Naive B cell (primary cell): ENCODE measurements at regions not wholly inside any gene's neighbourhood (a gene's known extent, or its start where the extent isn't known, plus 50 kb on each side); places are given as distances from the start of the nearest gene placed in this dataset.

Experiments used
- ATAC-seq, 2 donors: fragments of 150-1000 bp; cut with Tn5 transposase; 2 replicates each; pipeline ENCODE4 v1.10.0; 2021; ENCODE audit warnings: low read depth in 2 of 2, mild to moderate bottlenecking in 2 of 2, moderate library complexity in 2 of 2
- DNase-seq: peaks from one replicate; pipeline ENCODE4 v3.0.0; 2022
- H3K27ac Mint-ChIP-seq, 6 donors: one replicate each; pipeline ENCODE4 v1.8.0; 2020 to 2022; ENCODE audit warnings: mild to moderate bottlenecking in 6 of 6, mixed read lengths in 6 of 6, moderate library complexity in 5 of 6, inconsistent platforms in 2 of 6
- H3K27me3 Mint-ChIP-seq, 3 donors: one replicate each; pipeline ENCODE4 v1.8.0; 2021 to 2022; ENCODE audit warnings: mixed read lengths in 3 of 3, mild to moderate bottlenecking in 1 of 3
- H3K36me3 Mint-ChIP-seq, 2 donors: one replicate each; pipeline ENCODE4 v1.8.0; 2020 to 2022; ENCODE audit warnings: mixed read lengths in 2 of 2, inconsistent platforms in 1 of 2, mild to moderate bottlenecking in 1 of 2
- H3K4me1 Mint-ChIP-seq, 3 donors: one replicate each; pipeline ENCODE4 v1.8.0; 2020 to 2022; ENCODE audit warnings: mixed read lengths in 3 of 3, inconsistent platforms in 1 of 3, mild to moderate bottlenecking in 1 of 3, moderate library complexity in 1 of 3
- H3K4me3 Mint-ChIP-seq, 8 donors: one replicate each; pipeline ENCODE4 v1.8.0; 2020 to 2022; ENCODE audit warnings: mild to moderate bottlenecking in 8 of 8, mixed read lengths in 8 of 8, moderate library complexity in 8 of 8, inconsistent platforms in 2 of 8
- H3K9me3 Mint-ChIP-seq, 7 donors: one replicate each; pipeline ENCODE4 v1.8.0; 2020 to 2022; ENCODE audit warnings: mixed read lengths in 7 of 7, mild to moderate bottlenecking in 5 of 7, inconsistent platforms in 2 of 7, moderate library complexity in 1 of 7

DNA sequence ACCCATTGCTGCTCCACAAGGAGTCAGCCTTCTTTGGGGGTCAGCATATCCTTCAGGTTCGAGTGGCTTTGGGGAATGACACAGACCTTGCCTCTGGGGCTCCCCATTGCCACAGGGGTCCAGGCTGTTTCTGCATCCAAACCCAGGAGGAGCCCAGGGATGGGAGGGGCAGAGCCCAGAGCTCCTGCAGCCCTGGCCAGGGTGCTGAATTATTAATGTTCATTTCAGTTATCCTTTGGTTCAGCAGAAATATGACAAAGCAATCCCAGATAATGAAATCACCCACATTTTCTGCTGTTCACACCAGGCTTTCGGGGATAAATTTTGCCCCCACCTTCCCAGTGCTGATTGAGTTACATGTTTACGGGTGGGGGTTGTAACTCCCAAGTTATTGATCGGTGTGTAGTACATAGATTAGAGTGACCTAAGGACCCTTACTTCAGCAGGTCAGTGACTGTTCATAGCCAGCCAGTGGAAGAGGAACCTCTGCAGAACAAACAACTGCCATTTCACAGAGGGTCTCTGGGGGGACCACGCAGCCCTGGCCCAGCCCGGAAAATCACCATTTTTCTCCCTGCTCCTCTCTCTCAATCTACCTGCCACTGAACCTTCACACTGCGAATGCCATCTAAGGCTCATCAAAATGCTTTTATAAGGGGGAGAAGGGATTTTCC, 240.3 kb upstream of the N4BP1 start:
- peaks cover 0 to 5% (median 0%) of the 10 kb centered on the region in 7 donors for H3K9me3 Mint-ChIP-seq
- no peaks in the 10 kb centered on the region for H3K4me1 Mint-ChIP-seq
- no peaks in the 10 kb centered on the region for H3K36me3 Mint-ChIP-seq
- no peaks in the 10 kb centered on the region for H3K27me3 Mint-ChIP-seq
- H3K4me3 Mint-ChIP-seq = no peak overlapping the region
- ATAC-seq (no peak), DNase-seq (no peak)
- no peak overlapping the region for H3K27ac Mint-ChIP-seq

DNA sequence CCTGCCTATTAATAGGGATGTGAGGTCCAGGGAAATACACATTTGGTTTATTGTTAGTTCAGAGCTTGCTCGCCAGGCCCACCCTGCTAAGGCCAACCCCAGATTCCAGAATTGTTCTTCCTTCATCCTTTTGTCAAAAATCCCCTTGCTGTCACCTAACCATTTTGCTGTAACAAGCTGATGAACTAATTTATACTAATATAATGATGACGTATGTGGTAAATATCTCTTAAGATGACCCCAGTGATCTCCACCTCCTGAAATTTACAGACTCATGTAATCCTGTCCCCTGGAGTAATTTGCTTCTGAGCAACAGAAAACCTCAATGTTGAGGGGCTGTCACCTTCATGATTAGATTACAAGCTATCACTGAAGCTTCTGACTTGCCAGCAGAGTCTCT, 236.3 kb upstream of the N4BP1 start:
- Mint-ChIP-seq H3K4me3 (no peak overlapping the region), H3K27me3 (no peaks in the 10 kb centered on the region), H3K27ac (no peak overlapping the region), H3K4me1 (no peaks in the 10 kb centered on the region), H3K9me3 (peaks cover 0 to 5% (median 0%) of the 10 kb centered on the region in 7 donors), H3K36me3 (no peaks in the 10 kb centered on the region)
- ATAC-seq (no peak), DNase-seq (no peak)

DNA sequence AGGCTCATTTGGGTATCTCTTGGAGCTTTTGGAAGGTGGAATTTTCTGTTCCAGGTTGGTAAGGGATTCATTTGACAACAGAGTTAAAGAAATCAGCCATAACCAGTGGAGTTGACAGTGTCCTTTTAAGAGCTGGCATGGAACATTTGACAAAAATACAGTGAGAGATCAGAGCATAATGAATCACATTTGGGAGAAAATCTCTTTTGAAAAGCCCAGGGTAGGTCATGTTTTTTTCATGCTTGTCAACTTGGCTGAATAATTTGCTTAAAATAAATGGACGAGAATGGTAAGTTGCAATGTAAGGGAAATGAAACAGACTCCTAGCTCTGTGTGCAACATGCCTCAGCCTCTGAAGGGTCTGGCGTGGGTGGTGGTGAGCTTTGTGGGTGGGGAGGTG, 235.3 kb upstream of the N4BP1 start:
- H3K36me3 Mint-ChIP-seq = no peaks in the 10 kb centered on the region
- H3K4me3 Mint-ChIP-seq = no peak overlapping the region
- DNase-seq = no peak
- H3K4me1 Mint-ChIP-seq = no peaks in the 10 kb centered on the region
- ATAC-seq = no peak
- peaks cover 0 to 5% (median 0%) of the 10 kb centered on the region in 7 donors for H3K9me3 Mint-ChIP-seq
- H3K27me3 Mint-ChIP-seq = no peaks in the 10 kb centered on the region
- H3K27ac Mint-ChIP-seq = no peak overlapping the region

DNA sequence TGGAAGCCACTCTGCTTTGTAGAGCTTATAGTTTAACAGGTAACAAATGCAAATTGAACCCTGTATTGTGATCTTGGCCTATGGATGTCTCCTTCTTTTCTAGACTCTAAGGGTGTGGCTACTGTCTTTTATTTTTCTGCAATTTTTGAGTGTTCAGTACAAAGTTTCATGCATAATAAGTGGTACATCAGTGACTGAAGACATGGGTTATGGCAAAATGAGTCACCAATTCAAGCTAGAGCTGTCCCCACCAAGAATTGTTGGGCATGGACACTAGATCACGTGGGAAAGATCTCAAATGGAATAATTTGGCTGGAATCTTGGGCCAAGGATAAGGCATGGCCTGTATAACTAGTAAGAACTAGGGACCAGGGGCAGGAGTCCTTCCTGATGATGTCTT, 228.4 kb upstream of the N4BP1 start:
- no peak for ATAC-seq
- peaks cover 0 to 6% (median 0%) of the 10 kb centered on the region in 7 donors for H3K9me3 Mint-ChIP-seq
- H3K36me3 Mint-ChIP-seq = no peaks in the 10 kb centered on the region
- H3K27me3 Mint-ChIP-seq = no peaks in the 10 kb centered on the region
- H3K27ac Mint-ChIP-seq = no peak overlapping the region
- no peak for DNase-seq
- H3K4me3 Mint-ChIP-seq = no peak overlapping the region
- no peaks in the 10 kb centered on the region for H3K4me1 Mint-ChIP-seq

DNA sequence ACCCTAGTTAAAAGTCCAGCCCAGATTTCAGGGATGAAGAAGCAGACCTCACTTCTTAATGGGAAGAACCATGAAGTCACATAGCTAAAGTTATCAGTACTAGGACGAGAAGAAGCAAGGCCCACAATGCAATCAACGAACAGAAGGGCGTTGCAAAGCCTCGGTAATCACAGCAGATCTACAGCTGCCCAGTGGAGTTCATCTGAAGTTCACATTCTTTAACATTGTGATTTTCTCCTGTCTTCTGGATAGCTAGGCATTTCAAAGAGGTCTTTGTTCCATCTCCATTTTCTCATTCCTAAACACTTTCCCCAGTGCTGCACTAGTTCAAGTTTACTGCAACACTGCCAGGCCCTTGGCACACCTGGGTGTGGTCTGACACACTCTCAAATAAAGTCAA, 226.7 kb upstream of the N4BP1 start:
- Mint-ChIP-seq H3K9me3 (peaks cover 0 to 6% (median 0%) of the 10 kb centered on the region in 7 donors), H3K4me3 (no peak overlapping the region), H3K36me3 (no peaks in the 10 kb centered on the region), H3K27ac (peak overlapping the region in 1 of 6 donors; percentile 28), H3K27me3 (no peaks in the 10 kb centered on the region), H3K4me1 (no peaks in the 10 kb centered on the region)
- no peak for DNase-seq
- ATAC-seq = no peak

DNA sequence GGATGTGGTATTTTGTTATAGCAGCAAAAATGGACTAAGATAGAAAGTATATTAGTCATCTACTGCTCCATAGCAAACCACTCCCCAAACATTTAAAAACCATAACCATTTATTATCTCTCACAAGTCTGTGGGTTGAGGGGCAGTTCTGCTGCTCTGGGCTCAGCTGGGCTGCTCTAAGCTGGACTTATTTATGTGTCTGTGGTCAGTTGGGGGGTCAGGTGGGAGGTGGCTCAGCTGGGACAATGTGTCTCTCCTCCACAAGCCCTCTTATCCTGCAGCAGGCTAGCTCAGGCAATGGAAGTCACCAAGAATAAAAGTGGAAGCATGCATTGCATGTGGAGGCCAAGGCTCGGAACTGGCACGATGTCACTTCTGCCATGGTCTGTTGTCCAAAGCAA, 226.1 kb upstream of the N4BP1 start:
- Mint-ChIP-seq H3K4me1 (no peaks in the 10 kb centered on the region), H3K36me3 (no peaks in the 10 kb centered on the region), H3K27ac (no peak overlapping the region), H3K4me3 (peak overlapping the region in 1 of 8 donors; percentile 26), H3K27me3 (peaks cover 0 to 5% (median 0%) of the 10 kb centered on the region in 3 donors), H3K9me3 (peaks cover 0 to 8% (median 0%) of the 10 kb centered on the region in 7 donors)
- ATAC-seq (no peak), DNase-seq (no peak)

DNA sequence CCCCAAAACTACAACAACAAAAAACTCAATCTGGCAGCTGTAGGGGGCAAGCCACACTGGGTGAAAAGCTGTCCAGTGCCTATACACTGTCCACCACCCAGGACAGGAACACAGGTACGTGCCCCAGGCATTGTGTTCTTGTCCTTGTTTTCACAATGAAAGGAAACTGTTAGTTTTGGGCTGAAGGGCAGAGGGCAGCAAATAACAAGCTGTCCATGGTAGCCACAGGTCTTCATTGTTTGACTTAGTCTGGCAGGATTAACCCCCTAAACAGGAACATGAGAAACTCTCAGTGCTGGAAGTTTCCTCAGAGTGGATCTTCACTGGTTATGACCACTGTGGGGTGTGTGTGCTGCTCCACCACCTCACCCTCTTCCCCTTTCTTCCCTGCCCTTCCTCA, 224.6 kb upstream of the N4BP1 start:
- Mint-ChIP-seq H3K4me3 (no peak overlapping the region), H3K27me3 (peaks cover 0 to 5% (median 0%) of the 10 kb centered on the region in 3 donors), H3K4me1 (no peaks in the 10 kb centered on the region), H3K27ac (no peak overlapping the region), H3K36me3 (no peaks in the 10 kb centered on the region), H3K9me3 (peaks cover 0 to 8% (median 0%) of the 10 kb centered on the region in 7 donors)
- ATAC-seq (no peak), DNase-seq (no peak)

DNA sequence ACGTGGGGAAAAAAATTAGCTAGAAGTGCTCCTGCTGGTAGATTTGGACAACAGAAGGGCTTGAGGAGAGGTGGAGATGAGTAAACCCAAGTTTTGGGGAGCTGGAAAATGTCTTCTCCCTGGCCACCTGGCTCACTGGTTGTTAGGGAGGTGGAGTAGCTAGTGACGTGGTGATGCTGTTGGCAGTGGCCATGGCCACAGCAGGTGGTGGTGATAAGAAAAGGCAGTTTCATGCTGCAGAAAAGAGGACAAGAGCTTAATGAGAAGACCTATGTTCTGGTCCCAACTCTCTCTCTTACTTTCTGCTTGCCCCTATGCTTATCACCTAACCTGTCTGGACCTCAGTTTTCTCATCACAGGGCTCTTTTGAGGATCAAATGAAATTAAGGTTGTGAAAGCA, 223.5 kb upstream of the N4BP1 start:
- no peaks in the 10 kb centered on the region for H3K36me3 Mint-ChIP-seq
- H3K4me3 Mint-ChIP-seq = no peak overlapping the region
- ATAC-seq = no peak
- H3K27ac Mint-ChIP-seq = no peak overlapping the region
- H3K27me3 Mint-ChIP-seq = peaks cover 0 to 5% (median 0%) of the 10 kb centered on the region in 3 donors
- H3K4me1 Mint-ChIP-seq = no peaks in the 10 kb centered on the region
- DNase-seq = no peak
- H3K9me3 Mint-ChIP-seq = peaks cover 0 to 8% (median 0%) of the 10 kb centered on the region in 7 donors

DNA sequence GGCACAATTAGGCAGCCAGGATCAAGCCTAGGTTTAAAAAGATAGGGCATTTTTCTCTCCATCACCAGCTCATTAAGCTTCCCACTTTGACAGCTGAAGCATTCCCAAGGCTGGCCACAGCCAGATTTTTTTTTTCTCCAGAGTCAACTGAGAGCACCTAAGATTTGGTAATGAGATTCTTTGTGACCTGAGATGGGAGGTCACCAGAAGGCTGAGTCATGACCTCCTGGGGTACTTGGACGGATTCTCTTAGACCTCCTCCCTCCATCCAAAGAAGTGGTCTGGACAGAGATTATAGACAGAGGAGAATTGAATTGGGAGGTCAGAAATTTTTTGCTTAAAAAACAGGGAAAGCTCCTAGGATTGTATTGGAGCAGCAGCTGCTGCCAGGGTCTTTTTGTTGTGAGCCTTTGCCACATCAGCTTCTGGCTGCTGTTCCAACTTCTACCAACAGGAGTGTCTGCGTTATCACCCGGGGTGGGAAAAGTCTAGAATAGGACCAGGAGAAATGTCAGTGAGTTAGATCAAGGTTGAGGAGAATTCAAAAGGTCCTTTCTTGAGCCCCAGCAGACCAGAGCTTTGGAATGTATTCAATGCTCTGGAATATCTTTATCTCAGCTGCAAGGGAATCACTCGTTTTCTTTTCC, 221.2 kb upstream of the N4BP1 start:
- no peak for DNase-seq
- peaks cover 0 to 5% (median 4%) of the 10 kb centered on the region in 3 donors for H3K27me3 Mint-ChIP-seq
- no peaks in the 10 kb centered on the region for H3K4me1 Mint-ChIP-seq
- no peak overlapping the region for H3K4me3 Mint-ChIP-seq
- peaks cover 0 to 12% (median 2%) of the 10 kb centered on the region in 7 donors for H3K9me3 Mint-ChIP-seq
- ATAC-seq = no peak
- H3K27ac Mint-ChIP-seq = no peak overlapping the region
- H3K36me3 Mint-ChIP-seq = no peaks in the 10 kb centered on the region

DNA sequence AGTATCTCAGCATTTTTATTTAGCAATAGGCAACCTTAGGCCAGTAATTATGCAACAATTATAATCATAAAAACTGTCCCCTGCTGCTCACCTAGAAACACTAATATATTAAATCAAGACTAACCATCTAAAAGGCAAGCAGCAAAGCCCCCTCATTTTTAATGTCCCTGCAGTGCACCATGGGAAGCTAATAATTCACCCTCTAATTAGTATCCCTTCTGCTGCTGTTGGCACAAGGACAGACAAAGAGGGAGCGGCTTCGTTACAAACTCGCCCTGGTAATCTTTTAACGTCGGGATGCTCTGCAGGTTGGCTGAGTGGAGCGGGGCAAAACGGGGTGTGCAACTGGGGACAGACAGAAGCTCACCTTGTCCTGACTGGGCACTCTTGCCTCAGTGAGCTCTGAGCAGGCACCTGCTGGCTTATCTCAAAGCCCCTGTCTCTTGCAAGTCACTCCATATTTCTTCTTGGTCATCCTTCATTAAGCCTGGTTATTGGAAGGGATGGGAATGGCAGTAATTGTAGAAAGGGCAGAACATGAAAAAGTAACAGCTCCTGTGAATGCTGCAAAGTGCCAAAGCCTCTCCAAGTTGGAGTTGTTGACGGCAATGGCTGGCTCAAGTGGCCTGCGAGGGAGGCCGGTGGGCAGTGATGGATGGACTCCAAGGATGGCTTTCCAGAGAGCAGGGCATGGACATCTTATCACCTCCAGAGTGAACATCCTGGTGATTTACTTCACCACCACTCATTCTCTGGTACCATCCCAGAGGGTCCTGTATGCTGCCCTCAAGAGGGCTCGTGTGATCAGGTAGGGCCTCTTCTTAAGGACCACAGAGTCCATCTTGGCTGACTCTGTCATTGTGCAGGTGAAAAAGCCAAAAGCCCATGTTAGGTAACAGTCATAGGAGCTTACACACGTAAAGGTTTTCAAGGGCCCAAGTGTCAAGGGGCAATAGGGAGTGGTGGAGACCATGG, 219.6 kb upstream of the N4BP1 start:
- DNase-seq (no peak), ATAC-seq (no peak)
- H3K27ac Mint-ChIP-seq = peak overlapping the region in 1 of 6 donors; percentile 33
- peaks cover 0 to 5% (median 4%) of the 10 kb centered on the region in 3 donors for H3K27me3 Mint-ChIP-seq
- H3K4me1 Mint-ChIP-seq = no peaks in the 10 kb centered on the region
- H3K4me3 Mint-ChIP-seq = no peak overlapping the region
- H3K9me3 Mint-ChIP-seq = peaks cover 0 to 9% (median 2%) of the 10 kb centered on the region in 7 donors
- H3K36me3 Mint-ChIP-seq = no peaks in the 10 kb centered on the region

DNA sequence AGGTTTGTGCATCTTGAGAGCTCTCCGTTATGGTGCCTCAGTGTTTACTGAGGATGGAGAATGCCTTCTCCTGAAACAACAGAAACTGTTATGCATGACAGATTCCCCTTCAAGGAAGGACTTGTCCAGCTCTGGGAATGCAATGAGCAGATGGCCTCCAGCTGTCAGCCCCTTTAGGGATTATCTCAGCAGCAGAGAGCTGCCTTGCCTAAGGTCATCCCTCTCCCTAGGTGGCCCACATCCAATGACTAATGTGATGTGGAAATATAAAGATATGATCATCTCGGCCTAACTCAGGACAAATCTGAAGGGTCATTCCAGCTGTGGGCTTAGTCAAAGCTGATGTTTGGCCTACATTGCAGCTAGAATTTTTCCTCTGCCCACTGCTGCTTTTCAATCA, 214.3 kb upstream of the N4BP1 start:
- DNase-seq = no peak
- Mint-ChIP-seq H3K27ac (no peak overlapping the region), H3K9me3 (peaks cover 0 to 15% (median 2%) of the 10 kb centered on the region in 7 donors), H3K4me1 (no peaks in the 10 kb centered on the region), H3K4me3 (no peak overlapping the region), H3K36me3 (no peaks in the 10 kb centered on the region), H3K27me3 (peaks cover 0 to 4% (median 0%) of the 10 kb centered on the region in 3 donors)
- no peak for ATAC-seq

DNA sequence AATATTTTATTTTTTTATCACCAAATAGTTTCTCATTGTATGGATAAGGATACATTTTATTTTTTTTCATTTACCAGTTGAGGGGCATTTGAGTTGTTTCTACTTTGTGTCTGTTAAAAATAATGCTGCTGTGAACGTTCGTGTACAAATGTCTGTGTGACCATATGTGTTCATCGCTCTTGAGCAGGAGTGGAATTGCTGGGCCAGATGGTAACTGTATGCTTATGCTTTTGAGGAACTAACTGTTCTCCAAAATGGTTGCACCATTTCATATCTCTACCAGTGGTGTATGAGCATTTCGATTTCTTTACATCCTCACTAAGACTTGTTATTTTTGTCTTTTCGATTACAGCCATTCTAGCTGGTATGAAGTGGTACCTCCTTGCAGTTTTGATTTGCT, 212.5 kb upstream of the N4BP1 start:
- no peaks in the 10 kb centered on the region for H3K4me1 Mint-ChIP-seq
- no peak overlapping the region for H3K27ac Mint-ChIP-seq
- H3K27me3 Mint-ChIP-seq = peaks cover 0 to 4% (median 0%) of the 10 kb centered on the region in 3 donors
- H3K9me3 Mint-ChIP-seq = peaks cover 0 to 15% (median 3%) of the 10 kb centered on the region in 7 donors
- H3K36me3 Mint-ChIP-seq = no peaks in the 10 kb centered on the region
- no peak for DNase-seq
- no peak overlapping the region for H3K4me3 Mint-ChIP-seq
- ATAC-seq = no peak

DNA sequence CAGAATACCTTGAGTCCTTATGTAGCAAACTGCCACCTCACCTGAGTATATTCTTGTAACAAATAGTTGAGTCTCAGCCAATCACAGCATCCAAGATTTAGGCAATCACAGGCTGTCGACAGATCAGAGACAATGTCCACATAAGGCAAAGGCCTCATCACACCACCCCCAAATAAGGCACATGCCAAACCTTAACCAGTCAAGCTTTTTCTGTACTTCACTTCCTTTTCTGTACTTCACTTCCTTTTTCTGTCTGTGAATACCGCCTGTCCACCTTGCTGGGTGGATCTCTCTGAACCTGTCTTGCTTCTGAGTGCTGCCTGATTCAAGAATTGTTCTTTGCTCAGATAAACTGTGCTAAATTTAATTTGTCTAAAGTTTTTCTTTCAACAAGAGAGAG, 210.4 kb upstream of the N4BP1 start:
- Mint-ChIP-seq H3K4me1 (no peaks in the 10 kb centered on the region), H3K36me3 (no peaks in the 10 kb centered on the region), H3K4me3 (no peak overlapping the region), H3K9me3 (peaks cover 0 to 10% (median 2%) of the 10 kb centered on the region in 7 donors), H3K27ac (no peak overlapping the region), H3K27me3 (peaks cover 0 to 4% (median 0%) of the 10 kb centered on the region in 3 donors)
- DNase-seq = no peak
- ATAC-seq = no peak
